ENCODE measurements at regions not wholly inside any gene's neighbourhood (a gene's known extent, or its start where the extent isn't known, plus 50 kb on each side); places are given as distances from the start of the nearest gene placed in this dataset.
"Not testable (repeated sequence)": the region's sequence is repeated elsewhere in the genome, so short reads cannot be mapped to it uniquely, and the experiment has no call there.

DNA sequence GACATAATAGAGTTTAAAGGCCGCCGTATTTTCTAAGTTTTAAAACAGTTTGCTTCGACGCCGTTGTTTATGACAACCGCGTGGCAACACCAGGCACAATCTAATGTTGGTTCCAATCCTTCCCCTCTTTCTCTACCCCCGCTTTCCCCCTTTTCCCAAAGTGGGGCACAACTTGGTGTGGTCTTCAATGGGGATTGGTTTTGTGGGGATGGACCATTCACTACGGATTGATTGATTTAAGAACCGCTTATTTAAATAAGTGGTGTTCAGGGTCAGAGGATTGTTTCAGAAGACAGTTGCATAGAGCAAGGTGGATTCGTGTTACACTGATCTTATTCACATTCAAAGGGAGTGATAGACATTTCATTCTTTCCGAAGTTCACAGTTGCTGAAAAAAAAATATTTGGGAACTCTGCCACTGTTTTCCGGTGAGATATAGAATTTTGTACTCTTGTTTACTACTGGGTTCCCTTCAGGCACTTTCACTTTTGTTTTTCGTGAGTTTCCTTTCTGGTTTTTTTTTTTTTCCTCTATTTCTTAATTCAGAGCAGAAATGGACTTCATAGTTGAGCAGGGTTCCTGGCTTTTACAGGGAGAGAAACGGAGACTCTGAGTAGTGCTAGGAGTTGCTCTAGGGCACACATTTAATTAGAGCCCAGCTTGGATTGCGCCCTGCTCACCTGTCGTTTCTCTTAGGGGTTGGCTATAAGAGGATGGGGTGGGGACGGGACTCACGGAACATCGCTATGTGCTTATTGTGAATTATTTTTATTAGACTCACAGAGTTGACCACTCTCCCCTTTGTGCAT lies 79.6 kb upstream of the AK4 start:
- no peaks in the 10 kb centered on the region for H3K36me3 Mint-ChIP-seq (ENCODE audit: low read depth)
- ATAC-seq (no peak), DNase-seq (no peak)
- H3K27ac Mint-ChIP-seq = peak overlapping the region; percentile 98
- H3K27me3 Mint-ChIP-seq = no peaks in the 10 kb centered on the region
- H3K9me3 Mint-ChIP-seq = no peaks in the 10 kb centered on the region
- H3K4me1 Mint-ChIP-seq = peaks cover 41% of the 10 kb centered on the region
- peak overlapping the region; percentile 91 for H3K4me3 Mint-ChIP-seq

DNA sequence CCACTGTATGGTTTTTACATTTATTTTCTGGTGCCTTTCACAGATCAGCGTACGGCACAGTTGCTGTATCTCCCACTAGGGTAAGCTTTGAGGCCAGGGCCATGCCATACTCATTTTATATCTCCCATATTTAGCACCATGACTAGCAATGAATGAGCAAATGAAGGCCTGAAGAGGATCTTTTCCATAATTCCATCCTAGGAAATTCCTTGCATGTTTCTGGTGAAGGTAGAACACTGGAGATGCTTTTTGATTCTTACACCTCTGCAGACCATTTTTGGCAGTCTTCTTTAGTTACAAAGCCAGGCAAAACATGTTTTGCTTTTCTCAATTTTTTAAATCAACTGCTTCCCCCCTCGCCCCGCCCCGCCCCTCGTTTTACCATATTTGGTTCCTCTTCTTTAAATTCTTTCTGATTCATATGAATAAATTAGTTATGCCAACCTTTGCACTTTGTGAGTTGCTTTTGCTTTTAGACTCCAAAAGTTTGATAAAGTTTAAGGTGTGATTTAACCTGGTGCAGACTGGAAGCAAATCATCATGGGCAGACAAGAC lies 78.9 kb upstream of the AK4 start:
- no peaks in the 10 kb centered on the region for H3K27me3 Mint-ChIP-seq

DNA sequence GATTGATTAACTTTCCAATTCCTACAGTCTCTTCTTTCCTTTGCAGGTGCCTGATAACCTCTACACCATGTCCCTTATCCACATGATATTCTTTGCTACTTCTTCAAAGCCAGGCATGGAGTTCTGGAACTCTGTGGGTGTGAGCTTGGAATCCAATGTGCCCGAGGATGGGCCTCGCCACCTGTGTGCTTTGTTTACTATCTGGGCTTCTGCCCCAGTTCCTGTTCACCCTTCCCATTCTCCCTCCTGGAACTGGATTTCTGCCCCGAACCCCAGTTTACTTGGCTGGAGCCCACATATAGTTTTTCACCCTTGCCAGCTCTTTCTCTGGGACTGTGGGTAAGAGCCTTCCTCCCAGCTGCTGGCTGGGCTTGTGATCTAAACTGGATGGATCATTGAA lies 75.2 kb upstream of the AK4 start:
- no peaks in the 10 kb centered on the region for H3K9me3 Mint-ChIP-seq
- H3K4me1 Mint-ChIP-seq = peaks cover 24% of the 10 kb centered on the region
- DNase-seq (no peak), ATAC-seq (no peak)
- no peak overlapping the region for H3K4me3 Mint-ChIP-seq
- H3K36me3 Mint-ChIP-seq (ENCODE audit: low read depth) = no peaks in the 10 kb centered on the region
- no peak overlapping the region for H3K27ac Mint-ChIP-seq
- H3K27me3 Mint-ChIP-seq = no peaks in the 10 kb centered on the region

More for the DNA sequence above, 78.9 kb upstream of the AK4 start:
- Mint-ChIP-seq H3K36me3 (ENCODE audit: low read depth) (no peaks in the 10 kb centered on the region), H3K27ac (peak overlapping the region; percentile 98), H3K9me3 (no peaks in the 10 kb centered on the region), H3K4me3 (peak overlapping the region; percentile 91), H3K4me1 (peaks cover 38% of the 10 kb centered on the region)
- peak; percentile 50 for DNase-seq
- no peak for ATAC-seq

GRCh38 chr1:65075123-65075976 lies 72.7 kb upstream of the AK4 start:
- DNase-seq = peak; percentile 59
- Mint-ChIP-seq H3K4me3 (no peak overlapping the region), H3K27ac (no peak overlapping the region), H3K4me1 (peaks cover 12% of the 10 kb centered on the region), H3K27me3 (no peaks in the 10 kb centered on the region), H3K36me3 (ENCODE audit: low read depth) (no peaks in the 10 kb centered on the region), H3K9me3 (no peaks in the 10 kb centered on the region)
- peak; percentile 86 for ATAC-seq

DNA sequence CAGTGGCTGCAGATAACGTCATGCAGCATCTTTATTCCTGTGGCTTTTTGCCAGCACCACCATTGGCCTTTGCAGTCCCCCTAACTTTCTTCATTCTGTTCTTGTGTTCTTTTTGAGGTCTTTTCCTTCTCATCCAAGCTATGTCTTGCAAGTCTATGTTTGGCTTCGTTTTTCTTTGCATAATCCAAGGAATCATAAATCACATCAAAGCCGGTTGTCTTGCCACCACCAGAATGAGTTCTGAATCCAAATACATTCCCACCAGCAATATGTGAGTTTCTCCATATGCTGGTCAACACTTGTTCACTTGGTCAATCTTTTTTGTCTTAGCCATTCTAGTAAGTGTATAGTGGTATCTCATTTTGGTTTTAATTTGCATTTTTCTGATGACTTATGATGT lies 70.6 kb upstream of the AK4 start:
- H3K4me3 Mint-ChIP-seq = no peak overlapping the region
- no peaks in the 10 kb centered on the region for H3K36me3 Mint-ChIP-seq (ENCODE audit: low read depth)
- no peaks in the 10 kb centered on the region for H3K9me3 Mint-ChIP-seq
- H3K27me3 Mint-ChIP-seq = no peaks in the 10 kb centered on the region
- H3K4me1 Mint-ChIP-seq = peaks cover 11% of the 10 kb centered on the region
- no peak for DNase-seq
- H3K27ac Mint-ChIP-seq = no peak overlapping the region
- no peak for ATAC-seq

DNA sequence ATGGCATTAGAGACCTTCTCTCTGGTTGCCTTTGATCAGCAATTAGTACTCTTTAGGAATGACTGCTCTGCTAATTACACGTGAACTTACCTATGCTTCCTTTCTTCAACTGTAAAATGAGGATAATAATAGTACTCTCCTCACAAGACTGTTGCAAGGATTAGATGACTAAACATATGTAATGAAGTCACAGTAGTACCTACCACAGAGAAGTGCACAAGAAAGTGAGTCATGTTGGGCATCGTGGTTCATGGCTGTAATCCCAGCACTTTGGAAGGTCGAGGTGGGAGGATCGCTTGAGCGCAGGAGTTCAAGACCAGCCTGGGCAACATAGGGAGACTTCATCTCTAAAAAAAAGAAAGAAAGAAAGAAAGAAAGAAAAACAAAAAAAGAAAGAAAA lies 68.1 kb upstream of the AK4 start:
- peak; percentile 66 for ATAC-seq
- Mint-ChIP-seq H3K4me3 (no peak overlapping the region), H3K4me1 (peaks cover 12% of the 10 kb centered on the region), H3K27ac (no peak overlapping the region), H3K27me3 (no peaks in the 10 kb centered on the region), H3K36me3 (ENCODE audit: low read depth) (no peaks in the 10 kb centered on the region), H3K9me3 (no peaks in the 10 kb centered on the region)
- no peak for DNase-seq

DNA sequence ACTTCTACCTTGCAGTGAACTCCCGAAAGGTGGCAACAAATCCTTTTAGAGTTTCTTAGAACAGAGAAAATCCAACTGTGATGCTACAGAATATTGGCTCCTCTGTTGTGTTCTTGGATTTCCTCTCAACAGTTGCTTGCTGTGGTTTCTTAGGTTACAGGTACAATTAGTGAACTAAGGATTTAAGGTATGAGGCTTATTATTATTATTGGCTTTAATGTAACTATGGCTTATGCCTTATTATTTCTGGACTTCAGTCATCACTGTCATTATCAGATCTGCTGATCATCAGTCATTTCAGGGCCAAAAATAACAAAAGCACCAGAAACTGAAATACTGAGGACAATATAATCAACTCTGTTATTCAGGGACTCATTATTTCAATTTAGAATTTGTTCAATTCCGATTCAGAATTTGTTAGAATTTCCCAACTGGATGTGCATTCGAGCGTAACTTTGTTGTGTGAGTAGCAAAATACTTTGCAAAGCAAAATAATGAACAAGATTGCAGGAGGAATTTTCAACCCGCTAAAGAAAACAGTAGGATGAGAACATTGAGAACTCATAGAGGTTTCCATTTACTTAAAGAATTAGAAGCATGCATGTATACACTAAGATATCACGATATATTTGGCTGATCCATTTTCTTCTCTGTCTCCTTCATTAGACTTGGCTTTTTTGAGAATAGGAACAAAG lies 65.5 kb upstream of the AK4 start:
- Mint-ChIP-seq H3K27me3 (peaks cover 5% of the 10 kb centered on the region), H3K36me3 (ENCODE audit: low read depth) (peaks cover 2% of the 10 kb centered on the region), H3K4me1 (peaks cover 9% of the 10 kb centered on the region), H3K27ac (no peak overlapping the region), H3K9me3 (peaks cover 11% of the 10 kb centered on the region), H3K4me3 (no peak overlapping the region)
- no peak for ATAC-seq
- DNase-seq = no peak

- Mint-ChIP-seq H3K36me3 (ENCODE audit: low read depth) (peaks cover 2% of the 10 kb centered on the region), H3K27me3 (peaks cover 5% of the 10 kb centered on the region), H3K27ac (no peak overlapping the region)
These were observed 64.6 kb upstream of the AK4 start for GRCh38 chr1:65083263-65083896.

GRCh38 chr1:65084066-65084465 lies 63.9 kb upstream of the AK4 start:
- ATAC-seq (no peak), DNase-seq (no peak)
- Mint-ChIP-seq H3K36me3 (ENCODE audit: low read depth) (peaks cover 2% of the 10 kb centered on the region), H3K27me3 (peaks cover 5% of the 10 kb centered on the region), H3K27ac (no peak overlapping the region), H3K4me3 (no peak overlapping the region), H3K9me3 (peaks cover 12% of the 10 kb centered on the region), H3K4me1 (peaks cover 9% of the 10 kb centered on the region)

More at GRCh38 chr1:65083263-65083896, 64.6 kb upstream of the AK4 start:
- no peak overlapping the region for H3K4me3 Mint-ChIP-seq
- peaks cover 12% of the 10 kb centered on the region for H3K9me3 Mint-ChIP-seq
- no peak for DNase-seq
- peak; percentile 65 for ATAC-seq
- peaks cover 9% of the 10 kb centered on the region for H3K4me1 Mint-ChIP-seq

GRCh38 chr1:65087519-65087918 lies 60.5 kb upstream of the AK4 start:
- not testable (repeated sequence) for ATAC-seq; H3K36me3 Mint-ChIP-seq (ENCODE audit: low read depth); H3K4me1 Mint-ChIP-seq; H3K27ac Mint-ChIP-seq; H3K27me3 Mint-ChIP-seq; H3K4me3 Mint-ChIP-seq; DNase-seq
- peaks cover 12% of the 10 kb centered on the region for H3K9me3 Mint-ChIP-seq

DNA sequence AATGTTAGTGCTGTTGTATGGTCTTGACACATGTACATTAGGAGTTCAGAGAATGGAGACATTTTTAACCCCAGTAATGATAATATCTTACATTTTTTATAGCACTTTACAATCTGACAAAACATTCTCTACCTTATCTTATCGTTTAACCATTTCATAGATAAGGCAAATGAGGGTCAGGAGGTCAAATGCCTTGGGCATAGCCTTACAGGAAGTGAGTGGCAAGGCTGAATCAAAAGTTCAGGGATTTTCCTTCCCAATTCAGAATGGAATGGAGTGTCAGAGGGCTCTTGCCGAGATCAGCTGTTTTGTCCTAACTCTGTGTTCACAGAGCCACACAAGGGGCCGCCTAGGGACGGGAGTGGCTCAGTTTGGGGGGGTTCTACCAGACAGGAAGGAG lies 57.6 kb upstream of the AK4 start:
- no peaks in the 10 kb centered on the region for H3K4me1 Mint-ChIP-seq
- no peak overlapping the region for H3K27ac Mint-ChIP-seq
- peaks cover 2% of the 10 kb centered on the region for H3K27me3 Mint-ChIP-seq
- peaks cover 2% of the 10 kb centered on the region for H3K36me3 Mint-ChIP-seq (ENCODE audit: low read depth)
- H3K4me3 Mint-ChIP-seq = no peak overlapping the region
- H3K9me3 Mint-ChIP-seq = peaks cover 12% of the 10 kb centered on the region
- ATAC-seq = no peak
- DNase-seq = no peak

- H3K36me3 Mint-ChIP-seq (ENCODE audit: low read depth) = no peaks in the 10 kb centered on the region
- H3K27ac Mint-ChIP-seq = no peak overlapping the region
- no peaks in the 10 kb centered on the region for H3K9me3 Mint-ChIP-seq
- no peaks in the 10 kb centered on the region for H3K4me1 Mint-ChIP-seq
- no peak for DNase-seq
- H3K27me3 Mint-ChIP-seq = peaks cover 2% of the 10 kb centered on the region
- no peak for ATAC-seq
- H3K4me3 Mint-ChIP-seq = no peak overlapping the region
These were observed 55.3 kb upstream of the AK4 start for GRCh38 chr1:65092691-65093090.

- H3K36me3 Mint-ChIP-seq (ENCODE audit: low read depth) = peaks cover 1% of the 10 kb centered on the region
These were observed 50.9 kb upstream of the AK4 start for GRCh38 chr1:65097076-65097475.

More at GRCh38 chr1:65097076-65097475, 50.9 kb upstream of the AK4 start:
- no peak overlapping the region for H3K27ac Mint-ChIP-seq
- peaks cover 2% of the 10 kb centered on the region for H3K27me3 Mint-ChIP-seq
- no peak overlapping the region for H3K4me3 Mint-ChIP-seq
- no peak for ATAC-seq
- no peaks in the 10 kb centered on the region for H3K4me1 Mint-ChIP-seq
- peaks cover 17% of the 10 kb centered on the region for H3K9me3 Mint-ChIP-seq
- DNase-seq = no peak

All from activated naive CD8-positive, alpha-beta T cell treated with anti-CD3 and anti-CD28 coated beads, Interleukin-2, amount 50 U/mL, for 24 hours (primary cell).